ENCODE measurements at regions not wholly inside any gene's neighbourhood (a gene's known extent, or its start where the extent isn't known, plus 50 kb on each side); places are given as distances from the start of the nearest gene placed in this dataset.

- no peak for TF ChIP-seq MECOM (CRISPR knock-in tag; IDR thresholded peaks at IDR 0.05)
- TF ChIP-seq BRD4 (IDR thresholded peaks at IDR 0.05): no peak
- no peak for TF ChIP-seq MTF1 (CRISPR knock-in tag; IDR thresholded peaks at IDR 0.05; ENCODE audit: borderline replicate concordance)
- no peak for TF ChIP-seq SOX6 (IDR thresholded peaks at IDR 0.05)
- no peak for TF ChIP-seq NFXL1 (CRISPR knock-in tag; IDR thresholded peaks at IDR 0.05)
- no peak for TF ChIP-seq SP1 (CRISPR knock-in tag; IDR thresholded peaks at IDR 0.05)
- TF ChIP-seq ELF4 (CRISPR knock-in tag; IDR thresholded peaks at IDR 0.05): no peak
- TF ChIP-seq NR3C1 (CRISPR knock-in tag; IDR thresholded peaks at IDR 0.05): no peak
- TF ChIP-seq CTCF (IDR thresholded peaks at IDR 0.05 in 2 of 3, conservative IDR thresholded peaks at IDR 0.05 in 1 of 3; ENCODE audit: insufficient read depth in 2 of 3, low read depth in 1 of 3, low read length in 3 of 3): no peak
- no peak for TF ChIP-seq SRSF3 (IDR thresholded peaks at IDR 0.05; ENCODE audit: insufficient read depth, low read length)
- no peak for TF ChIP-seq ZNF184 (CRISPR knock-in tag; IDR thresholded peaks at IDR 0.05)
- TF ChIP-seq ZHX1 (conservative IDR thresholded peaks at IDR 0.05; ENCODE audit: low read length): no peak
Measured at GRCh38 chr3:180267202-180267843, 230.6 kb upstream of the PEX5L start.
